Cerebellar nuclear complex (tissue), 1 donor: ENCODE measurements at regions not wholly inside any gene's neighbourhood (a gene's known extent, or its start where the extent isn't known, plus 50 kb on each side); places are given as distances from the start of the nearest gene placed in this dataset.
"Not testable (repeated sequence)": the region's sequence is repeated elsewhere in the genome, so short reads cannot be mapped to it uniquely, and the experiment has no call there.

Experiments used
- DNase-seq, 2 experiments: peaks; one replicate each; lab custom pipeline; 2025; lab: John Stamatoyannopoulos, UW

DNA sequence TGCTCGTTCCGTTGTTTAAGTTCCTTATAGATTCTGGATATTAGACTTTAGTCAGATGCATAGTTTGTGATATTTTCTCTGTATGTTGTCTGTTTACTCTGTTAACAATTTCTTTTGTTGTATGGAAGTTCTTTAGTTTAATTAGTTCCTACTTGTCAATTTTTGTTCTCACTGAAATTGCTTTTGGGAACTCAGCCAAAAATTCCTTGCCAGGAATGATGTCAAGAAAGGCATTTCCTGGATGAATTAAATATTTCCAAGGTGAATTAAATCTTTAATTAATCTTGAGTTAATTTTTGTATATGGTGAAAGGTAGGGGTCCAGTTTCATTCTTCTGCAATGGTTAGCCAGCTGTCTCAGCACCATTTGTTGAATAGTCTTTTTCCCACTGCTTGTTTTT, 406.2 kb upstream of the NOX3 start:
- no peak for DNase-seq

DNA sequence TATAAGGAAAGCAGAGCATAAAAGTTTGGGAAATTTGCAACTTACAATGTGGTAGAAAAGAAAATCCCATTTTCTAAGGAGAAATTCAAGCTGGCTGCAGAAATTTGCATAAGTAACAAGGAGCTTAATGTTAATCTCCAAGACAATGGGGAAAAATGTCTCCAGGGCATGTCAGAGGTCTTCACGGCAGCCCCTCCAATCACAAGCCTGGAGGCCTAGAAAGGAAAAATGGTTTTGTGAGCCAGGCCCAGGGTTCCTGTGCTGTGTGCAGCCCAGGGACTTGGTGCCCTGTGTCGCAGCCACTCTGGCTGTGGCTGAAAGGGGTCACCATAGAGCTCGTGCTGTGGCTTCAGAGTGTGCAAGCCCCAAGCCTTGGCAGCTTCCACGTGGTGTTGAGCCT, 403.3 kb upstream of the NOX3 start:
- DNase-seq = not testable (repeated sequence)

DNA sequence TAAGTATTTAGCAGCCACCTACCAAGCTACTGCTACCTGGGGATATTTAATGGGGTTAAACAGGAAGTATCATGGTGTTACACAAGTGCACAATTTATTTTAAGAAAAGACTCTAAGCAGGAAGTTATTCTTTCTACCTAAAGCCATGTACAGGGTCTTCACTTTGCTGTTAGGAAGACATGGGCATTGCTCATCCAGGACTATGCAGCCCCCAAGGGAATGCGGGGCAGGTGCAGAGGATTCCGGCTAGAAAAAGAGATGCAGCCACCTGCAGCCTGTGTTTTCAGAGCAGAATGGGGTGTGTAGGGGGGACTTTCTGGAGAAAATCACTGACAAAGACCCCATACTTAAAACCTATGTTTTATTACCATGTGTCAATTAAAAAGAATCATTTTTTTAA, 399.1 kb upstream of the NOX3 start:
- no peak for DNase-seq

DNA sequence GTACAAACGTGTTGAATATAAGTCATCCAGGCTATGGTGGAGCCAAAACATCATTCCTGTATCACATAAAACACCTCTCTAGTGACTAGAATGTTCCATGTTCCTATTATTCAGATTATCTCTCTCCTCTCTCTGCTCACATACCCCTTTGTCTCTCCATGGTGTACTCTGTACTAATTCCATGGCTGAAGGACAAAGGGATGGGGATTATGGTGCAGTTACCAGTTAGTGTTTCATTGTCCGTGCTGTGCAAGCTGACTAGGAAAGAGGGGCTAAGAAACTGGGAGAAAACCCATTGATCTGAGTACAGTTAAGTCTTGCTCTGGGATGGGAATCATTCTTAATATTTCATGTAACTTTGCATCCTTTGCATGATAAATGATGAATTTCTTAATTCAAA, 397.4 kb upstream of the NOX3 start:
- no peak for DNase-seq

DNA sequence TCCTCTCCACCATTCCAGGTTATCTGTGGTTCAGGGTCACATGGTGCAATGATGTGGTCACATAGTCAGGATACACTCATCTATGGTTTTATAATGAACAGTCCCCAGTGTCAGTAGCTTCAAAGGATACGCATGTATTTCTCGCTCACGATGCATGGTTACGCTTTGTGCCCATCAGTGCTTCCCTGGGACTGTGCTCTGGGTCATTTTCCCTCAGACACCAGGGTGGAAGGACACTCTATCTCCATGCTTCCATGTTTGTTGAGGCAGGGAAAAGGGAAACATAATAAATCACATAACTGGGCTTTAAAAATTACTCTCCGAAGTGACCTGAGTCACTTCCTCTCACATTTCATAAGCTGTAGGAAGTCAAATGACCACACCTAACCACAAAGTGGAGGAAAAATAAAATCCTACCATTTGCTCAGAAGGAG, 394.8 kb upstream of the NOX3 start:
- no peak for DNase-seq

DNA sequence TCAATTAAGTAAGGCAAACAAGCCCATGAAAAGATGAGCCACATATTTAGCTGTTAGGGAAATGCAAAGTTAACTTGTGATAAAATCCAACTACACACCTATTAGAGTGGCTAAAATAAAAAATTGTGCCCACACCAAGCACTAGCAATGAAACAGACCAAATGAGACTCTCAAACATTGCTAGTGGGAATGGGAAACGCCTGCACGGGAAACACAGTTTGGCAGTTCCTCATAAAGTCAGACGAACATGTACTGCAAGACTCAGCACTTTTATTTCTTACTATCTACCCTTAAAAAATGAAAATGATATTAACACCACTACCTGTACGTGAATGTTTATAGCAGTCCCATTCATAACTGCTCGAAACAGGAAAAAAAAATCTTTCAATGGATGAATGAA, 392.1 kb upstream of the NOX3 start:
- DNase-seq = no peak

DNA sequence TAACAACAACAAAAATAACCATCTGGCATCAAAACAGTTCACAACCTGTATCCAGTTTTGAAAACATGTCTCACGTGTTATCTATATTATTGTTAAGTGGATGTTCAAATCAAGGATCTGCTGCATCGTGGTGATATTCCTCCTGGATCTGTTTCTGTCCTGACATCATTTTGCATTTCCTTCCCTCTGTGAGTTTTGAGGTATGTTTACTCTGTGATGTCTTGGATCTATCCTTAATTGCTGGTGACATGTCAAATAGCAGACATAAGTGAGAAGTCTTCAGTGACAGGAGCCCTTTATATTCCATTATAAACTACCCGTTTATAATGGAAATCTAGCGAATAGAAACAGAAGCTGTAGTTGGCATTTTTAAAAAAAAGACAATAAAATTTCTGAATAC, 381.8 kb upstream of the NOX3 start:
- DNase-seq = no peak

DNA sequence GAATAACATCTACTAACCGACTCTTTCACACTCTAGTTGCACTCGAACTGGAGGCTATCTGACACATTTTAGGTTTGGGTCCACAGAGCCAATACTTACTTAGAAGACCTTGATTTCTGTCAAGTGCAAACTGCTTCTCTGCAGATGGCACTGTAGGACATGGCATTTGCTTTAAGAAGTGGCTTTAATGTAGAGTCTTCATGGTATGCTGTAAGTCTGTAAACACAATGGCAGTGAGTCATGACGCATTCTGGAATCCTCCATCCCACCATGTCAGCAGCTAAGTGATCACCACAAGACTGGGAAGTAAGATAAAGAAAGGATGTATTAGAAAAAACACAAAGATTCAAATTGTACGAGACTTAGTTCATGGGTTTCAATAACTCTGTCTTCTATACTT, 377.0 kb upstream of the NOX3 start:
- DNase-seq = no peak

DNA sequence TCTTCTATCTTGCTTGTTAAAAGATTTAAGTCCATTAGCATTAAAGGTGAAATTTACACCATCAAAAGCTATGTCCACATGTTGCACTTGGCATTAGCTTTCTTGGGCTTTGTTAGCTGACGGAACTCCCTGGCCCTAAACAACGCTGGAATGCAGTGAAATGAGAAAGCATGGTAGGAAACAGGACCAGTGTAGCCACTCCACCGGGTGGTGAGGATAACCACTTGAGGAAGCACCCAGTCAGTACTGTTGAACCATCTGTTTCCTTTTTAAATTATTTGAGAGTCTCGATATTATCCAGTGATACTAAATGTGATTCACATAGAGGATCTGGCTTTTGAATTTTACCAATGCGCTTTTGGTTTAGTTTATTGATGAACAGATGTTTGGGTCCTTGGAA, 374.9 kb upstream of the NOX3 start:
- DNase-seq = no peak

DNA sequence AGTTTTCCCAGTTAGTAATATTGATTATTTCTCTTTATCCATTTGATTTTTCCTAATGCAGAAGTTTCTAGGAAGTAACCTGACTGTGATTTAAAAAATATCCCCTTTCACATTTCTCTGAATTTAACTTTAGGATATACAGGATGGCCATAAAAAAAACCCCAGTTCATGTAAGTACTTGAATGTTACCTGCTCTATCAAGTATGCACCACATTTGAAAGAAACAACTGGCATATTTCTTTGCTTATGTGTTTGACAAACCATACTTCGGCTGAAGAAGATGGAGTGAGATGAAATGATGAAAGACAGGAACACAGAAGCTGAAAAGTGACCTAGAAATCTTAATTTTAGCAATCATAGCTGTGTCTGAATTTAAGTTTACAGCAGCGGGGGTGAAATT, 374.0 kb upstream of the NOX3 start:
- no peak for DNase-seq

DNA sequence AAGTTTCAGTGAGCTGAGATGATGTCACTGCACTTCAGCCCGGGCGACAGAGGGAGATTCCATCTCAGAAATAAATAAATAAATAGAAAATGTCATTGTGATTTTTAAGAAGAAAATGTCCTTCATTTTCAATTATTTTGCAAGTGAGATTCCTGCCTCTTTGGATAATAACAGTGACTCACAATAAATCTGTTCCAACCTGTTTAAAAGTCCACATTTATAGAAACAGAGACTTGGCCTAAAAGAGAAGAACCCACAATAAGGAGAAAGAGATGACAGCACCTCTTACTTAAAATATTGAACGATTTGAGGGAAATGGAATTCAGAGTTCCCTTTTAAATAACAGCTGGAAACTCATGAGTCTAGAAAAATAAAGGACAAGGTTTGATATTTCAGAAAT, 373.4 kb upstream of the NOX3 start:
- DNase-seq = no peak

DNA sequence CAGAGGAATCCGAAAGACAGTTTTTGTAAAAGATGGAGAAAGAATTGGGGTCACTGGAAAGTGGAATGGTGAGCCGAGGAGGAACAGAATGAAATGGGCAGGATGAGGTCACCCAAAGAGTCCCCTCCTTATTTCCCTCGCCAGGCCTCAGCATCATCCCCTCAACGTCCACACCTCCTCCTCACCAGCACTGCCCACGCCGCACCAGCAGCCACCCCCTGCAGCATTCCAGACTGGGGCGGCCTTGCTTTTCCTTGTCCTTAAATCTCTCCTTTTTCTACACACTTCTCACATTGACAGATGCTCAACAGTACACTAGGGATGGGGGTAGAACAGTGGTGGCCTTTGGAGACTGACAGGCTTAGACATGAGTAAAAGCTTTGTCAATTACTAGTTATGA, 363.1 kb upstream of the NOX3 start:
- DNase-seq = no peak

DNA sequence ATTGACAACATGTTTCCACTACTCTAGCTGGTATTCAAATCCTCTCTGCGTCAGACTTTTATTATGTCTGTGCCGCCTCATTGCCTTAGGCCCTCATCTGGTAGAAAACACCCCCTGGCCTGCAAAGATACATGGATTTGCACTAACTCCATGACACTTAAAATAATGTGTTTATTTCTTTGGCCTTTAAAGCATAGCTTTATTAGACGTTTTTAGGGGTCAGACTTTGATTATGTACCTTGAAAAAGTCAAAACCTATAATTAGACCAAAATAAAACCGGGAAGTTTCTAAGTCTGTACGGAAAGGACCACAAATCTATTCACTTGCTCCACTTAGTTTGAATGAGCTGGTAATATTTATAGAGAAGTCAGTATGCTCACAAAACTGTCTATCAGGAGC, 357.9 kb upstream of the NOX3 start:
- DNase-seq = no peak

DNA sequence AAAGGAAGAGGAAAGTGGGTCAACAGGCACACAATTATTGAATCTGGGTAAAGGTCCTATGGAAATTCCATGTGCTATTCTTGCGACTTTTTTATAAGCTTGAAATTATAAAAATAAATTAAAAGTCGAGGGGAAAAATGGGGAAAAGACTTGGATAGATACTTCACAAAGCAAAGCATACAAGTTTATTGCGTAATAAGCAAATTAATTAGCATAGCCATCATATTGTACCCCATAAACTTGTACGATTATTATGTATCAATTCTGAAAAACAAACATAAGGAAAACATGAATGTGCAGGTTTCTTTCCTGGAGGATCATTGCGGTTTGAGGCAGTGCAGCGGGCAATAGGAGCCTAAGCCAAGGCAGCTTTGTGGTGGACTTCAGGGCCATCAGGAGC, 351.6 kb upstream of the NOX3 start:
- DNase-seq = no peak

DNA sequence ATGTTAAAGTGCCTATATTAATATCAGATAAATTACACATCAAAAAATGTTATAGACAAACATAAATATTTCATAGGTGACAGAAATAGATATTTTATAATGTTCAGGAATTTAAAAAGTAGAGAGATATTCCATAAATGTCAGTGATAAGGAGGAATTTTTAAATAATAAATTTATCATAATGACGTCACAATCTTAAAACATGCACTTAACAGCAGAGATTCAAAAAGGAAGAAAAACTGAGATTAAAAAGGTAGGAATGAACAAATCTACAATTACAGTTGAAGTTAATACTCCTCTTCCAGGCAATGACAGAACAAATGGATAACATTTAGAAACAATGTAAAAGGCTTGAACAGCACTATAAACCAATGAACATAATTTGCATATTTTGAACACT, 345.4 kb upstream of the NOX3 start:
- DNase-seq = no peak

DNA sequence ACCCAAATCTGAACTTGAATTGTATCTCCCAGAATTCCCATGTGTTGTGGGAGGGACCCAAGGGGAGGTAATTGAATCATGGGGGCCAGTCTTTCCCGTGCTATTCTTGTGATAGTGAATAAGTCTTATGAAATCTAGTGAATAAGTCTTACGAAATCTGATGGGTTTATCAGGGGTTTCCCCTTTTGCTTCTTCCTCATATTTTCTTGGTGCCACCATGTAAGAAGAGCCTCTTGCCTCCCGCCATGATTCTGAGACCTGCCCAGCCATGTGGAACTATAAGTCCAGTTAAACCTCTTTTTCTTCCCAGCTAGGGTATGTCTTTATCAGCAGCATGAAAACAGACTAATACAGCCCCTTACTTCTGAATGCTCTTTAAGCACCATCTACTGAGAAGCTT, 343.2 kb upstream of the NOX3 start:
- DNase-seq = not testable (repeated sequence)

DNA sequence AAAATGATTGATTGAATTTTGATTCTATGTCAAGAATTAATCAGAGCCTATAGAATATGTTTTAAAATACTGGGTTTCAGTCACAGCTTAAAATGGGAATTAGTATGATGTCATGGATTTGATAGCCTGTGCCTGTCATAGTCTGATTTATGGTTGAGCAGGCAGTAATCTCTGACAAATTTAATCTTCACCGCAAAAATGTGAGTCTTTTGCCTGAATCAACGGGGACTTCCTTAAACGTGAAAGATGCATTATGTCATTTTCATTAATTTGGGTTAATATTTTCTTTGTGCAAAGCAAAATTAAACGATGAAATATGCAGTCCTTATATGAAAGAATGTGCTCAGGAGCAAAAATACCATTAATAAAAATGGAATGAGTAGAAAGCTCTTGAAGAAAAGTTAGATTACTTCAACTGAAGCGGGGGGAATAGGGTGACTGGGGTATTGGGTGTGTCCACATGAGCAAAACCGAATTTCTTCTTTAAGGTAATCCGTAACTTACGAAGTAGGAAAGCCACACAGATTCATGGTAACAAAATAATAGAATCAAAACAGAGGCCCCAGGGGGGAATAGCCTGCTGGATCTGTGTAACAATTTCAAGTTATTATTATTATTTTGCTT, 339.6 kb upstream of the NOX3 start:
- no peak for DNase-seq

DNA sequence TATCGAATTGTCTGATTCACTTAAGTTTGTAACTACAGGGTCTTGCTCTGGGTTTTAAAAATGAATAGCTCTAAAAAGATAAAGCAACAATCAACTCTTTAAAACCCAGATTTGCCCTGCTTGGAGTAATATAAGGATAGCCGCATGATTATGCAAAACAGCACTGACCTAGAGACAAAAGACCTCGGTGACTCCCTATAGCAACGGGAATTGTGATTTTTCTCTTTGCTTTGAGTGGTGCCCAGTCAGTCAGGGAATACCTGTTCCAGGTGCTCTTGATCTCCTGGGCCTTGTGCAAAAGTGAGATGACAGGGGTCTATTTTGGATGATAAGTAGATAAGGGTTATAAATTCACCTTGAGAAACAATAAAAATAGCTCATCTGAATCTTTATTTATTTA, 336.3 kb upstream of the NOX3 start:
- no peak for DNase-seq

DNA sequence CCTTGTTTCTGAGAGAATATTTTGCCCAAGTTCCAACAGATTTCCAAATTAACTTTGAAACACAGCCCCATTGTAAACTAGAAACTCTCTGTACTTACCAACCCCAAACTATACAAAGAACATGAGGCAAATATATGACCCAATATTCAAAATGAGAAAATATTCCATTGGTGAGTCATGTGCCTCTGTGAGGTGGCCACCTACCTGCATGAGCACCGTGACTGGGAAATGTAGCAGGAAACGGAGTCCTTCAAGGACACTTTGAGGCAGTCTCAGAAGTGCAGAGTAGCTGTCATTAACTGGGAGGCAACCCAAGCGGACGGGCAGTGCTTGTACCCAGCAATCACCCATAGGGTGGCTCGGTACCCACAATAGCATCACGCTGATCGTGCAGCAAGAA, 335.5 kb upstream of the NOX3 start:
- no peak for DNase-seq

DNA sequence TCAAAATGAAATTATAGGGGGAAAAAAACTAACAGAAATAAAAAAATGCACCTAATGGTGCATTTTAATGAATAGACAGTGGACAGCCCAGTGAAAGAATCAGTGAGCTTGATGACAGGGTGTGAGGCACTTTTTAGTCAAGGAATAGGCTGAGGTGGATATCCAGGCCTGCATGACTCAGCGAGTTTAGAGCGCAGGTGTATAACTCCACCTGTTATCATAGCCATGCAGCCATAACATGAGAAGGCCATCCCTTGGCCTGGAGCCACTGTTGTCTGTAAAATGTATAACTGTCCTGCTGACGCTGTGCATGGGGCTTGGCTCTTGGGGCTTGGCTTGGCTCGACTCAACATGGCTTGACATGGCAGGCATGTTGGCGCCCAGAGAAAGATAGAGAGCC, 331.5 kb upstream of the NOX3 start:
- DNase-seq = no peak

DNA sequence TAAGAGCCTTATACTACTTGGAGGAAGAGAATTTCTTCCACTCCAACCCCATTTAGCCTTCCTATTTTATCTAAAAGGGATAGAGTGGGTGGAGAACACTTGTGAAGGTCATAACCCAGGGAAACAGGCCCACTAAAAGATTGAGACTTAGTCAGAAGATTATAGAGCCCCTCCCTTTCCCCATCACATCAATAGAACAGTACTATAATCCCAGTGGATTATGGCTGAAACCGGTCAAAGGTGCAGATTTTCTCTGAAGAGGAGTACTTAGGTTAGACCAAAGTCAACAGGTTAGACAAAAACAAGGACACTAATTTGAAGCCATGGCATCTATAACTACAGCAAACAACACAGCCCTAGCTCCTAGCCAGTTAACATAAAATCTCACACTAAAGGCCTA, 330.9 kb upstream of the NOX3 start:
- DNase-seq = no peak

DNA sequence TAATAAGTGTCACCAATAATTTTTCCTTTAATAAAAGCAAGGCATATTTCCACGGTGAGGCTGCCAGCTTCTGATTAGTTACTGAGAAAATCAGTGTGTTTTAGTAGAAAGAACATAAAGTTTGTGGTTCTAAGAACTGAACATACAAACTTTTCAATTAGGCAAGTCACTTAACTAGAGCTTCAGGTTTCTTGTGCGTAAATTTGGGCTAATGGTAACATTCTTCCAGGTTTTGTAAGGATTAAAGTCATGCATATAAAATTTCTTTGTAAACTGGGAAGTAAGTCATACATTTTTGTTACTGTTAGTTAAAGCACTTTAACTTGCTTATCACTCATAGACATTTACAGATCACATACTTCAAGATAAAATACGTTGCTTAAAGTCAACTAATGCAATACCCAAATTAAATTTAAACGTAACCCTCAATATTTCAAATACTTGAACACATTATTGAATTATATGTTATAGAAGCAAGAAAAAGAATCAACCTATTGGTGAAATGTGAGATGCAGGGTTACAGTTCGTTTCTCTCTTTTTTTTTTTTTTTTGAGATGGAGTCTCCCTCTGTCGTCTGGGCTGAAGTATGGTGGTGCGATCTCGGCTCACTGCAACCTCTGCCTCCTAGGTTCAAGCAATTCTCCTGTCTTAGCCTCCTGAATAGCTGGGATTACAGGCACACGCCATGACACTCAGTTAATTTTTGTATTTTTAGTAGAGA, 327.3 kb upstream of the NOX3 start:
- DNase-seq = no peak

DNA sequence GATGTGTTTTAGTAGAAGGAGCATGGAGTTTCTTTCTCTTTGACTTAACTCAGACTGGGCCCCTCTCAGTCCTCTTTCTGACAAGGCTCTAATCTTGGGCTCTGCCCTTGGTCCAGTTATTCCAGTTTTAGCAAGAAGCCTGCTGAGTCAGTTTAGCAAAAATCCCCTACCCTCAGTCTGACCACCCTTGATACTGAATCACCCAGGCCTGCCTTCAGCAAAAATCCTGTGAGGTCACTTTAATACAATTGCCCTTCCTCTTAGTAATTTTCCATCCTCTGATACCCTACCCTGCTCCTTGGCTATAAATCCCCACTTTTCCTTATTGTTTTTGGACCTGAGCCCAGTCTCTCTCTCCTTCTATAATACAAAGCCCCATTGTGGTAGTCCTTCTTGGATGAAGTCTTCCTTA, 326.7 kb upstream of the NOX3 start:
- DNase-seq = no peak

DNA sequence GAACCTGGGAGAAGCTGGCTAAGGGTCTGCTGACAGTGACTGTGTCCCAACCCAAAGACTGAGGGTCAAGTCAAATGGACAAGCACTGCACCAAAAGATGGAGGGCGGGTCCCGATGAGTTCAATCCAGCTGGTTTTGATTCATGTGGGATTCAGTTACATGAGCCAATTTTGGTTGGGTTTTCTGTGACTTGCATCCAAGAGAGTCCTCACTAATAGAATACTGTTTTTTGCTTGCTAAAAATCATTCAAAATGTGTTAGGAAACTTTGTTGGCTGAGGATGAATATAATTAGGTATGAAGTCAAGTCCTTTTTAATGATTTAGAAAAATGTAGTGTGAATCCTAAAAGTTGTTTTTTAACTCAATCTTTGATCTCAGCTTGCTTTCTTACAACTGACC, 323.8 kb upstream of the NOX3 start:
- no peak for DNase-seq
